ENCODE measurements at regions not wholly inside any gene's neighbourhood (a gene's known extent, or its start where the extent isn't known, plus 50 kb on each side); places are given as distances from the start of the nearest gene placed in this dataset.

- Histone ChIP-seq H2AFZ (ENCODE audit: insufficient read depth, low read depth, low read length, poor library complexity, severe bottlenecking) (no peak overlapping the region), H3K27ac (ENCODE audit: low read length in 2 of 2) (no peak overlapping the region), H3K9ac (ENCODE audit: low read length) (no peak overlapping the region), H3K27me3 (replicated peaks in 1 of 4; ENCODE audit: control extremely low read depth in 1 of 4, control insufficient read depth in 3 of 4, insufficient read depth in 4 of 4, low read length in 3 of 4) (no peaks in the 10 kb centered on the region), H3K9me3 (ENCODE audit: control extremely low read depth in 1 of 3, control insufficient read depth in 2 of 3, insufficient read depth in 1 of 3, low read length in 2 of 3) (peaks cover 0 to 3% (median 0%) of the 10 kb centered on the region in 3 donors), H3K4me3 (ENCODE audit: control extremely low read depth in 1 of 5, extremely low read depth in 1 of 5, insufficient read depth in 1 of 5, low read depth in 2 of 5, low read length in 4 of 5) (no peak overlapping the region), H4K20me1 (ENCODE audit: control insufficient read depth, insufficient read depth, low read length, poor library complexity, severe bottlenecking) (no peaks in the 10 kb centered on the region), H3K79me2 (ENCODE audit: control insufficient read depth, insufficient read depth, low read length) (no peaks in the 10 kb centered on the region), H3K4me2 (replicated peaks; ENCODE audit: low read depth, low read length, poor library complexity, severe bottlenecking) (no peak overlapping the region), H3K36me3 (replicated peaks in 1 of 2; ENCODE audit: control extremely low read depth in 1 of 2, control insufficient read depth in 1 of 2, extremely low read depth in 1 of 2, insufficient read depth in 2 of 2, low read length in 1 of 2) (no peaks in the 10 kb centered on the region), H3K4me1 (ENCODE audit: control insufficient read depth in 2 of 2, insufficient read depth in 2 of 2, low read length in 2 of 2) (no peaks in the 10 kb centered on the region)
- ChIA-PET CTCF (no interaction called here), POLR2A (no interaction called here)
- Mint-ChIP-seq H3K27me3 (no peaks in the 10 kb centered on the region), H3K27ac (no peak overlapping the region), H3K9me3 (ENCODE audit: insufficient read depth) (peaks cover 4% of the 10 kb centered on the region), H3K4me1 (no peaks in the 10 kb centered on the region), H3K4me3 (no peak overlapping the region)
- WGBS (ENCODE audit: insufficient coverage), result 100% methylated on average over 1 of the region's 5 CpGs
- no peak for ATAC-seq (ENCODE audit: low read depth)
- TF ChIP-seq CTCF (IDR thresholded peaks at IDR 0.05), result no peak
- TF ChIP-seq EZH2 (IDR thresholded peaks at IDR 0.05; ENCODE audit: borderline replicate concordance, insufficient read depth, low read depth, low read length, poor library complexity, severe bottlenecking), result no peak
- intact Hi-C loops (cut with micrococcal nuclease), result no loop called here
- DNase-seq, result no peak
These were observed 650.9 kb upstream of the IGFBP3 start for GRCh38 chr7:46571996-46572395.

- DNase-seq, result no peak
- Mint-ChIP-seq H3K4me1 (no peaks in the 10 kb centered on the region), H3K27me3 (no peaks in the 10 kb centered on the region), H3K9me3 (ENCODE audit: insufficient read depth) (peaks cover 4% of the 10 kb centered on the region), H3K4me3 (no peak overlapping the region), H3K27ac (no peak overlapping the region)
- Histone ChIP-seq H3K79me2 (ENCODE audit: control insufficient read depth, insufficient read depth, low read length) (no peaks in the 10 kb centered on the region), H3K36me3 (replicated peaks in 1 of 2; ENCODE audit: control extremely low read depth in 1 of 2, control insufficient read depth in 1 of 2, extremely low read depth in 1 of 2, insufficient read depth in 2 of 2, low read length in 1 of 2) (no peaks in the 10 kb centered on the region), H3K4me3 (ENCODE audit: control extremely low read depth in 1 of 5, extremely low read depth in 1 of 5, insufficient read depth in 1 of 5, low read depth in 2 of 5, low read length in 4 of 5) (no peak overlapping the region), H3K9ac (ENCODE audit: low read length) (no peak overlapping the region), H3K4me1 (ENCODE audit: control insufficient read depth in 2 of 2, insufficient read depth in 2 of 2, low read length in 2 of 2) (no peaks in the 10 kb centered on the region), H3K4me2 (replicated peaks; ENCODE audit: low read depth, low read length, poor library complexity, severe bottlenecking) (no peak overlapping the region), H2AFZ (ENCODE audit: insufficient read depth, low read depth, low read length, poor library complexity, severe bottlenecking) (no peak overlapping the region), H3K27me3 (replicated peaks in 1 of 4; ENCODE audit: control extremely low read depth in 1 of 4, control insufficient read depth in 3 of 4, insufficient read depth in 4 of 4, low read length in 3 of 4) (no peaks in the 10 kb centered on the region), H3K27ac (ENCODE audit: low read length in 2 of 2) (no peak overlapping the region), H3K9me3 (ENCODE audit: control extremely low read depth in 1 of 3, control insufficient read depth in 2 of 3, insufficient read depth in 1 of 3, low read length in 2 of 3) (peaks cover 0 to 3% (median 0%) of the 10 kb centered on the region in 3 donors), H4K20me1 (ENCODE audit: control insufficient read depth, insufficient read depth, low read length, poor library complexity, severe bottlenecking) (no peaks in the 10 kb centered on the region)
- POLR2A ChIA-PET, result no interaction called here
- TF ChIP-seq CTCF (IDR thresholded peaks at IDR 0.05), result no peak
- TF ChIP-seq EZH2 (IDR thresholded peaks at IDR 0.05; ENCODE audit: borderline replicate concordance, insufficient read depth, low read depth, low read length, poor library complexity, severe bottlenecking), result no peak
- ATAC-seq (ENCODE audit: low read depth), result no peak
- WGBS (ENCODE audit: insufficient coverage), result 50% methylated on average over 2 of the region's 2 CpGs
- CTCF ChIA-PET, result no interaction called here
- intact Hi-C loops (cut with micrococcal nuclease), result no loop called here
These were observed 648.0 kb upstream of the IGFBP3 start for GRCh38 chr7:46569133-46569465.
